Panc1 (cell line): ENCODE measurements at regions not wholly inside any gene's neighbourhood (a gene's known extent, or its start where the extent isn't known, plus 50 kb on each side); places are given as distances from the start of the nearest gene placed in this dataset.

Experiments used
- ATAC-seq: fragments of 200-7000 bp; cut with Tn5 transposase; 2 replicates; pipeline ENCODE4 v1.9.1; 2020; ENCODE audit warnings: mild to moderate bottlenecking, moderate library complexity
- BruUV-seq: library from RNA; stranded (reverse); fragments of 400-500 nt; replicated peaks from 2 replicates; lab custom pipeline; 2021; lab: Mats Ljungman, UMichigan
- CTCF ChIA-PET: fragments of 300-600 bp; sonication (Branson Sonifier 250); formaldehyde crosslinking; loops from one replicate; lab custom pipeline; 2022; ENCODE audit warnings: antibody characterized with exemption; lab: Charles Lee
- POLR2A ChIA-PET: fragments of 300-600 bp; sonication (Branson Sonifier 250); formaldehyde crosslinking; loops from one replicate; lab custom pipeline; 2022; ENCODE audit warnings: antibody characterized with exemption; lab: Charles Lee
- DNase-seq: peaks from one replicate; pipeline ENCODE4 v3.0.0-alpha.2; 2010; ENCODE audit warnings: low read depth, low spot score
- H3K27ac ChIP-seq: 2 replicates; pipeline ENCODE4 v1.5.1; 2011; ENCODE audit warnings: mild to moderate bottlenecking, low read length, inconsistent platforms
- H3K27me3 ChIP-seq: fragments of 200-500 bp; sonication (Bioruptor generic); 2 replicates; pipeline ENCODE4 v1.6.0; 2014; ENCODE audit warnings: low read length, inconsistent platforms; ENCODE audit not compliant: control insufficient read depth, insufficient read depth
- H3K36me3 ChIP-seq: fragments of 200-500 bp; sonication (Bioruptor generic); 2 replicates; pipeline ENCODE4 v1.5.1; 2014; ENCODE audit warnings: inconsistent platforms, mild to moderate bottlenecking, low read length, moderate library complexity; ENCODE audit not compliant: control insufficient read depth, insufficient read depth
- H3K4me1 ChIP-seq: 2 replicates; pipeline ENCODE4 v1.5.1; 2011; ENCODE audit warnings: inconsistent platforms, mild to moderate bottlenecking, low read length, moderate library complexity; ENCODE audit not compliant: control insufficient read depth, insufficient read depth
- H3K4me3 ChIP-seq, 2 experiments: 2 replicates each; pipeline ENCODE4 v1.5.1; 2011 to 2012; ENCODE audit warnings: low read depth in 2 of 2, low read length in 2 of 2, mild to moderate bottlenecking in 2 of 2, inconsistent platforms in 1 of 2, moderate library complexity in 1 of 2
- H3K9me3 ChIP-seq: fragments of 200-500 bp; sonication (Bioruptor generic); 2 replicates; pipeline ENCODE4 v1.5.1; 2014; ENCODE audit warnings: low read depth, mild to moderate bottlenecking, inconsistent platforms, low read length, moderate library complexity; ENCODE audit not compliant: control insufficient read depth, insufficient read depth
- CTCF ChIP-seq: fragments of 450-650 bp; IDR thresholded peaks from 2 replicates; pipeline ENCODE4 v1.5.1; 2017; ENCODE audit warnings: mild to moderate bottlenecking
- POLR2AphosphoS5 ChIP-seq: IDR thresholded peaks from 2 replicates; pipeline ENCODE4 v1.6.1; 2012; ENCODE audit warnings: mild to moderate bottlenecking, low read depth, low read length, moderate library complexity
- REST ChIP-seq, 2 experiments: IDR thresholded peaks; 2 replicates each; pipeline ENCODE4 v1.6.1; 2011 to 2012; ENCODE audit warnings: low read depth in 2 of 2, control low read depth in 1 of 2, low read length in 1 of 2, mild to moderate bottlenecking in 1 of 2, moderate library complexity in 1 of 2; ENCODE audit not compliant: insufficient read depth in 1 of 2
- SIN3A ChIP-seq: IDR thresholded peaks from 2 replicates; pipeline ENCODE4 v1.6.1; 2012; ENCODE audit warnings: low read depth, mild to moderate bottlenecking, low read length, moderate library complexity, borderline replicate concordance; ENCODE audit not compliant: insufficient read depth
- TCF7L2 ChIP-seq: IDR thresholded peaks from 2 replicates; pipeline ENCODE4 v1.6.1; 2011; ENCODE audit warnings: mild to moderate bottlenecking, low read depth, low read length, inconsistent platforms
- in situ Hi-C: cut with HindIII; loops from 2 replicates; pipeline ENCODE4 v1.10.0; 2016; ENCODE audit warnings: low sequenced_read_pairs, low pct_unique_long_range_greater_than_20kb
- intact Hi-C: fragments of 100-400 bp; cut with micrococcal nuclease; formaldehyde crosslinking; loops from one replicate; pipeline ENCODE4 v1.10.0; 2022; ENCODE audit not compliant: unreplicated experiment

GRCh38 chr14:98725191-98725590, 546.8 kb downstream of the BCL11B start:
- no TSS peak for BruUV-seq
- Histone ChIP-seq H3K27ac (no peak overlapping the region), H3K36me3 (no peaks in the 10 kb centered on the region), H3K9me3 (no peaks in the 10 kb centered on the region), H3K4me3 (no peak overlapping the region), H3K4me1 (no peaks in the 10 kb centered on the region), H3K27me3 (no peaks in the 10 kb centered on the region; the same call in 1 of the 2 replicates)
- DNase-seq (no peak), ATAC-seq (no peak)
- intact Hi-C loops (no loop called here), in situ Hi-C loops (no loop called here)
- TF ChIP-seq REST (IDR thresholded peaks at IDR 0.05; ENCODE audit: insufficient read depth in 1 of 2, low read depth in 2 of 2, low read length in 1 of 2) (no peak), TCF7L2 (no peak), CTCF (no peak), SIN3A (no peak), POLR2AphosphoS5 (no peak)
- CTCF ChIA-PET: no interaction called here
- POLR2A ChIA-PET: no interaction called here

- DNase-seq (no peak), ATAC-seq (no peak)
- CTCF ChIA-PET: no interaction called here
- intact Hi-C loops (no loop called here), in situ Hi-C loops (no loop called here)
- no peaks in the 10 kb centered on the region for H3K36me3 ChIP-seq
- H3K9me3 ChIP-seq: no peaks in the 10 kb centered on the region
- H3K27ac ChIP-seq: no peak overlapping the region
- no peak overlapping the region for H3K4me3 ChIP-seq
- TF ChIP-seq POLR2AphosphoS5 (no peak), CTCF (no peak), SIN3A (no peak), TCF7L2 (no peak), REST (IDR thresholded peaks at IDR 0.05; ENCODE audit: insufficient read depth in 1 of 2, low read depth in 2 of 2, low read length in 1 of 2) (no peak)
- BruUV-seq: no TSS peak
- POLR2A ChIA-PET: no interaction called here
- H3K4me1 ChIP-seq: no peaks in the 10 kb centered on the region
- no peaks in the 10 kb centered on the region; the same call in 1 of the 2 replicates for H3K27me3 ChIP-seq
Measured at GRCh38 chr14:98725676-98726075, 546.3 kb downstream of the BCL11B start.
